RKO (cell line): ENCODE measurements at regions not wholly inside any gene's neighbourhood (a gene's known extent, or its start where the extent isn't known, plus 50 kb on each side); places are given as distances from the start of the nearest gene placed in this dataset.

Experiments
- DNase-seq: peaks from one replicate; pipeline ENCODE4 v3.0.0-alpha.2; 2016; ENCODE audit warnings: low spot score

- DNase-seq = no peak
Measured at GRCh38 chr18:45527891-45528290, 87.4 kb upstream of the SLC14A2 start.

- DNase-seq = no peak
Measured at GRCh38 chr18:45528712-45529336, 86.5 kb upstream of the SLC14A2 start.

GRCh38 chr18:45538444-45538843, 76.8 kb upstream of the SLC14A2 start:
- DNase-seq = no peak

- DNase-seq = no peak
Measured at GRCh38 chr18:45539491-45539891, 75.8 kb upstream of the SLC14A2 start.

GRCh38 chr18:45540125-45540524, 75.2 kb upstream of the SLC14A2 start:
- no peak for DNase-seq

GRCh38 chr18:45541421-45541820, 73.9 kb upstream of the SLC14A2 start:
- no peak for DNase-seq

- no peak for DNase-seq
Measured at GRCh38 chr18:45542043-45542442, 73.2 kb upstream of the SLC14A2 start.

- DNase-seq = no peak
Measured at GRCh38 chr18:45547910-45548309, 67.4 kb upstream of the SLC14A2 start.

GRCh38 chr18:45548614-45549013, 66.7 kb upstream of the SLC14A2 start:
- DNase-seq = no peak

GRCh38 chr18:45549290-45549689, 66.0 kb upstream of the SLC14A2 start:
- DNase-seq = no peak

GRCh38 chr18:45551142-45551815, 64.0 kb upstream of the SLC14A2 start:
- no peak for DNase-seq

GRCh38 chr18:45553723-45554388, 61.4 kb upstream of the SLC14A2 start:
- no peak for DNase-seq

GRCh38 chr18:45554389-45554737, 60.9 kb upstream of the SLC14A2 start:
- DNase-seq = no peak

- DNase-seq = no peak
Measured at GRCh38 chr18:45556222-45556621, 59.1 kb upstream of the SLC14A2 start.

- DNase-seq = no peak
Measured at GRCh38 chr18:45557287-45557686, 58.0 kb upstream of the SLC14A2 start.

GRCh38 chr18:45557779-45558178, 57.5 kb upstream of the SLC14A2 start:
- DNase-seq = no peak

GRCh38 chr18:45559258-45559657, 56.0 kb upstream of the SLC14A2 start:
- no peak for DNase-seq

- DNase-seq = no peak
Measured at GRCh38 chr18:45560870-45561269, 54.4 kb upstream of the SLC14A2 start.

GRCh38 chr18:45562567-45563479, 52.5 kb upstream of the SLC14A2 start:
- DNase-seq = no peak

- DNase-seq = no peak
Measured at GRCh38 chr18:45565280-45565970, 49.9 kb upstream of the SLC14A2 start.
